DND-41 (cell line): ENCODE measurements at regions not wholly inside any gene's neighbourhood (a gene's known extent, or its start where the extent isn't known, plus 50 kb on each side); places are given as distances from the start of the nearest gene placed in this dataset.

Source experiments
- ATAC-seq: fragments of 200-7000 bp; cut with Tn5 transposase; 3 replicates; pipeline ENCODE4 v1.9.1; 2021; ENCODE audit warnings: low read depth; ENCODE audit not compliant: insufficient read depth
- DNase-seq: peaks from one replicate; pipeline ENCODE4 v3.0.0-alpha.2; 2020
- H2AFZ ChIP-seq: 2 replicates; pipeline ENCODE4 v1.6.0; 2012; ENCODE audit warnings: low read depth, low read length
- H3K27ac ChIP-seq: 2 replicates; pipeline ENCODE4 v1.5.1; 2012; ENCODE audit warnings: low read length, inconsistent platforms
- H3K27me3 ChIP-seq: fragments of 200-600 bp; sonication (generic); 2 replicates; pipeline ENCODE4 v1.6.0; 2012; ENCODE audit warnings: low read length, mild to moderate bottlenecking, inconsistent platforms; ENCODE audit not compliant: insufficient read depth, poor library complexity
- H3K36me3 ChIP-seq: 2 replicates; pipeline ENCODE4 v1.5.1; 2012; ENCODE audit warnings: low read length, inconsistent platforms; ENCODE audit not compliant: insufficient read depth
- H3K4me1 ChIP-seq: 2 replicates; pipeline ENCODE4 v1.5.1; 2012; ENCODE audit warnings: mild to moderate bottlenecking, low read length; ENCODE audit not compliant: insufficient read depth
- H3K4me2 ChIP-seq: 2 replicates; pipeline ENCODE4 v1.6.0; 2012; ENCODE audit warnings: mild to moderate bottlenecking, moderate library complexity, low read length, inconsistent platforms; ENCODE audit not compliant: insufficient read depth
- H3K4me3 ChIP-seq, 2 experiments: fragments of 200-600 bp in 1 of 2; shearing (Covaris generic) in 1 of 2; 2 replicates each; pipeline ENCODE4 v1.5.1; 2012 to 2016; ENCODE audit warnings: inconsistent platforms in 2 of 2, low read length in 2 of 2, mild to moderate bottlenecking in 2 of 2, low read depth in 1 of 2, moderate library complexity in 1 of 2
- H3K79me2 ChIP-seq: 2 replicates; pipeline ENCODE4 v1.6.0; 2012; ENCODE audit warnings: low read length, inconsistent platforms; ENCODE audit not compliant: insufficient read depth
- H3K9ac ChIP-seq: 2 replicates; pipeline ENCODE4 v1.6.0; 2012; ENCODE audit warnings: low read depth, mild to moderate bottlenecking, inconsistent platforms, low read length, moderate library complexity
- H3K9me3 ChIP-seq: 2 replicates; pipeline ENCODE4 v1.5.1; 2012; ENCODE audit warnings: low read length, moderate library complexity, mild to moderate bottlenecking, inconsistent platforms; ENCODE audit not compliant: insufficient read depth, severe bottlenecking
- H4K20me1 ChIP-seq: 2 replicates; pipeline ENCODE4 v1.6.0; 2012; ENCODE audit warnings: low read length; ENCODE audit not compliant: insufficient read depth
- CTCF ChIP-seq: IDR thresholded peaks from 2 replicates; pipeline ENCODE4 v1.5.1; 2012; ENCODE audit warnings: borderline replicate concordance, low read length, moderate library complexity, mild to moderate bottlenecking; ENCODE audit not compliant: poor library complexity, severe bottlenecking; ENCODE audit errors: extremely low read depth
- EZH2 ChIP-seq: IDR thresholded peaks from 3 replicates; pipeline ENCODE4 v1.6.1; 2012; ENCODE audit warnings: borderline replicate concordance, low read depth, mild to moderate bottlenecking, moderate library complexity, low read length, inconsistent platforms; ENCODE audit not compliant: severe bottlenecking

- H3K4me1 ChIP-seq = no peaks in the 10 kb centered on the region
- H3K9me3 ChIP-seq = no peaks in the 10 kb centered on the region
- no peak overlapping the region for H2AFZ ChIP-seq
- H3K27ac ChIP-seq = no peak overlapping the region
- H4K20me1 ChIP-seq = no peaks in the 10 kb centered on the region
- no peak for DNase-seq
- no peaks in the 10 kb centered on the region for H3K27me3 ChIP-seq
- no peaks in the 10 kb centered on the region for H3K79me2 ChIP-seq
- no peak overlapping the region for H3K4me2 ChIP-seq
- TF ChIP-seq EZH2 (no peak), CTCF (no peak)
- no peaks in the 10 kb centered on the region for H3K36me3 ChIP-seq
- no peak overlapping the region for H3K4me3 ChIP-seq
- ATAC-seq = no peak
- H3K9ac ChIP-seq = no peak overlapping the region
Observed at GRCh38 chr2:17429130-17429529, 89.1 kb downstream of the RAD51AP2 start.

- Histone ChIP-seq H2AFZ (no peak overlapping the region), H3K27me3 (no peaks in the 10 kb centered on the region), H3K9ac (no peak overlapping the region), H3K9me3 (no peaks in the 10 kb centered on the region), H3K4me2 (no peak overlapping the region), H3K36me3 (no peaks in the 10 kb centered on the region), H3K79me2 (no peaks in the 10 kb centered on the region), H3K4me1 (no peaks in the 10 kb centered on the region), H3K4me3 (no peak overlapping the region), H4K20me1 (no peaks in the 10 kb centered on the region), H3K27ac (no peak overlapping the region)
- no peak for DNase-seq
- no peak for TF ChIP-seq CTCF
- no peak for TF ChIP-seq EZH2
- ATAC-seq = no peak
Observed at GRCh38 chr2:17427401-17427800, 90.8 kb downstream of the RAD51AP2 start.

- H3K9ac ChIP-seq = no peak overlapping the region
- ATAC-seq (no peak), DNase-seq (no peak)
- no peak for TF ChIP-seq EZH2
- no peak for TF ChIP-seq CTCF
- H3K9me3 ChIP-seq = no peaks in the 10 kb centered on the region
- no peaks in the 10 kb centered on the region for H3K4me1 ChIP-seq
- no peak overlapping the region for H3K27ac ChIP-seq
- H2AFZ ChIP-seq = no peak overlapping the region
- no peaks in the 10 kb centered on the region for H3K79me2 ChIP-seq
- H3K27me3 ChIP-seq = no peaks in the 10 kb centered on the region
- no peak overlapping the region for H3K4me2 ChIP-seq
- H4K20me1 ChIP-seq = no peaks in the 10 kb centered on the region
- H3K4me3 ChIP-seq = no peak overlapping the region
- H3K36me3 ChIP-seq = no peaks in the 10 kb centered on the region
Observed at GRCh38 chr2:17426743-17427142, 91.5 kb downstream of the RAD51AP2 start.

- TF ChIP-seq CTCF = no peak
- no peak for TF ChIP-seq EZH2
- Histone ChIP-seq H3K9me3 (no peaks in the 10 kb centered on the region), H3K36me3 (no peaks in the 10 kb centered on the region), H3K79me2 (no peaks in the 10 kb centered on the region), H3K27ac (no peak overlapping the region), H3K4me3 (no peak overlapping the region), H3K4me2 (no peak overlapping the region), H3K27me3 (no peaks in the 10 kb centered on the region), H3K9ac (no peak overlapping the region), H4K20me1 (no peaks in the 10 kb centered on the region), H3K4me1 (no peaks in the 10 kb centered on the region), H2AFZ (no peak overlapping the region)
- DNase-seq (no peak), ATAC-seq (no peak)
Observed at GRCh38 chr2:17422061-17422460, 96.2 kb downstream of the RAD51AP2 start.
